ENCODE measurements at regions not wholly inside any gene's neighbourhood (a gene's known extent, or its start where the extent isn't known, plus 50 kb on each side); places are given as distances from the start of the nearest gene placed in this dataset.
A peak's percentile ranks its signal among the peaks of the same experiment; 100 is the strongest.

DNA sequence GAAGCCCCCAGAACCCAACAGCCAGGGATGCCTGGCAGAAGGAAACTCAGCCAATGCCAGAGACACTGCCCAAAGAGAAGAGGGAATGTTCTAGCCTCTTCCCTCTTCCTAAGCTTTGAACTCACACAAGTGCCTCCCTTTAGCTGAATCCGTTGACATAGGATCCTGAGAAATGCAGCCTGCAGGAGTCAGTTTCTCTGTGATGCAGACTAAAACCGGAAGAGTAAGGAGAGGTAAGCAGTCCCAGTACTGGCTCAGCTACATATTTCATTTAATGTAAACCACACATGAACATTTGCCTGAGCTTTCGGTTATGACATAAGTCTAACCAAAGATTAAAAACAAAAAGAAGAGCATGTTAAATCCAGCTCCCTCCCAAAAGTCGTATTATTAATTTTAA is 768.7 kb downstream of the TBL1XR1 start:
- Mint-ChIP-seq H3K4me3 (no peak overlapping the region), H3K27me3 (ENCODE audit: low read depth) (no peaks in the 10 kb centered on the region), H3K9me3 (peaks cover 0 to 5% of the 10 kb centered on the region in 2 experiments; a peak in 1 of 5 replicates), H3K36me3 (ENCODE audit: insufficient read depth in 1 of 3, low read depth in 3 of 3) (no peaks in the 10 kb centered on the region; a peak in 2 of 7 replicates), H3K4me1 (peaks cover 14% of the 10 kb centered on the region in 2 experiments), H3K27ac (no peak overlapping the region; a peak in 1 of 7 replicates)
- Histone ChIP-seq H3K14ac (ENCODE audit: insufficient read depth, low read length) (no peak overlapping the region), H2BK15ac (ENCODE audit: low read depth, low read length) (no peak overlapping the region), H2BK20ac (ENCODE audit: low read depth, low read length, poor library complexity, severe bottlenecking) (no peak overlapping the region), H3K23ac (ENCODE audit: insufficient read length, low read depth, low read length) (no peak overlapping the region), H3K4me1 (ENCODE audit: insufficient read depth, low read length) (no peaks in the 10 kb centered on the region), H3K27me3 (ENCODE audit: insufficient read depth, low read length) (no peaks in the 10 kb centered on the region; the same call in 1 of the 2 replicates), H2AK5ac (ENCODE audit: insufficient read length, low read length) (no peak overlapping the region), H3K79me1 (ENCODE audit: insufficient read depth, low read depth, low read length, poor library complexity, severe bottlenecking) (no peaks in the 10 kb centered on the region), H2BK5ac (ENCODE audit: insufficient read length, low read length) (no peak overlapping the region), H2BK12ac (ENCODE audit: insufficient read length, low read depth, low read length) (no peak overlapping the region), H4K5ac (ENCODE audit: insufficient read length, low read depth, low read length) (no peak overlapping the region), H3K4me2 (ENCODE audit: insufficient read depth, insufficient read length, low read length) (no peak overlapping the region), H3K9ac (ENCODE audit: extremely low read depth, insufficient read length, low read length) (no peak overlapping the region), H4K20me1 (ENCODE audit: control insufficient read depth, insufficient read depth, insufficient read length) (no peaks in the 10 kb centered on the region), H3K56ac (ENCODE audit: insufficient read length, low read depth, low read length) (no peak overlapping the region), H3K79me2 (ENCODE audit: insufficient read depth, low read length) (no peaks in the 10 kb centered on the region), H4K8ac (replicated peaks; ENCODE audit: insufficient read length, low read depth, low read length) (no peak overlapping the region), H3K9me3 (ENCODE audit: control insufficient read depth, low read depth, low read length) (no peaks in the 10 kb centered on the region), H3K27ac (ENCODE audit: insufficient read length, low read depth, low read length) (no peak overlapping the region), H3K4ac (ENCODE audit: low read depth, low read length) (no peak overlapping the region), H3T11ph (ENCODE audit: low read length) (no peak overlapping the region), H2BK120ac (ENCODE audit: low read depth, low read length, poor library complexity, severe bottlenecking) (no peak overlapping the region), H3K23me2 (ENCODE audit: insufficient read length, low read depth, low read length, poor library complexity, severe bottlenecking) (no peaks in the 10 kb centered on the region), H4K91ac (ENCODE audit: insufficient read length, low read depth, low read length) (no peak overlapping the region), H3K18ac (ENCODE audit: insufficient read length, low read depth, low read length) (no peak overlapping the region), H2AFZ (ENCODE audit: low read length) (peak overlapping the region; percentile 83)
- TF ChIP-seq, protein P1, sequence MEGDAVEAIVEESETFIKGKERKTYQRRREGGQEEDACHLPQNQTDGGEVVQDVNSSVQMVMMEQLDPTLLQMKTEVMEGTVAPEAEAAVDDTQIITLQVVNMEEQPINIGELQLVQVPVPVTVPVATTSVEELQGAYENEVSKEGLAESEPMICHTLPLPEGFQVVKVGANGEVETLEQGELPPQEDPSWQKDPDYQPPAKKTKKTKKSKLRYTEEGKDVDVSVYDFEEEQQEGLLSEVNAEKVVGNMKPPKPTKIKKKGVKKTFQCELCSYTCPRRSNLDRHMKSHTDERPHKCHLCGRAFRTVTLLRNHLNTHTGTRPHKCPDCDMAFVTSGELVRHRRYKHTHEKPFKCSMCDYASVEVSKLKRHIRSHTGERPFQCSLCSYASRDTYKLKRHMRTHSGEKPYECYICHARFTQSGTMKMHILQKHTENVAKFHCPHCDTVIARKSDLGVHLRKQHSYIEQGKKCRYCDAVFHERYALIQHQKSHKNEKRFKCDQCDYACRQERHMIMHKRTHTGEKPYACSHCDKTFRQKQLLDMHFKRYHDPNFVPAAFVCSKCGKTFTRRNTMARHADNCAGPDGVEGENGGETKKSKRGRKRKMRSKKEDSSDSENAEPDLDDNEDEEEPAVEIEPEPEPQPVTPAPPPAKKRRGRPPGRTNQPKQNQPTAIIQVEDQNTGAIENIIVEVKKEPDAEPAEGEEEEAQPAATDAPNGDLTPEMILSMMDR (conservative IDR thresholded peaks at IDR 0.05): no peak
- no peak for DNase-seq
- WGBS (ENCODE audit: extremely low coverage, insufficient read length, low lambda C conversion rate): no CpG with 5 or more reads among the region's 4 CpGs

All from H9 (cell line).